ENCODE measurements at regions not wholly inside any gene's neighbourhood (a gene's known extent, or its start where the extent isn't known, plus 50 kb on each side); places are given as distances from the start of the nearest gene placed in this dataset.

DNA sequence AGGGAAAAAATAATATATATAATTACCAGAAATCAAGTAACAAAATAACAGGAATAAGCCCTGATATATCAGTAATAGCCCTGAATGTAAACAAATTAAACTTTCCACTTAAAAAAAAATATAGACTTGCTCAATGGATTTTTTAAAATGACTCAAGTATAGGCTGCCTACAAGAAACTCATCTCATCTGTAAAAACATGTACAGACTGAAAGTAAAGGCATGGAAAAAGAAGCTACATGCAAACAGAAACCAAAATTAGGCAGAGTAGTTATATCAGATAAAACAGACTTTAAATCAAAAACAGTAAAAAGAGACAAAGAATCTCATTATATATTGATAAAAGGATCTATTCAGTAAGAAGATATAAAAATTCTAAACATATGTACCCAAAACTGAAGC lies 82.4 kb upstream of the STT3B start:
- no peak for ATAC-seq
- H3K4me1 ChIP-seq: no peaks in the 10 kb centered on the region
- CTCF ChIA-PET: no interaction called here

More for the DNA sequence above, 82.4 kb upstream of the STT3B start:
- POLR2A ChIA-PET: interaction anchor here (1.0 kb wide), 1 partner anchor 82 kb away, joined by 3 read pairs; the partner anchor contains the start of gene STT3B
- FAIRE-seq (no peak), DNase-seq (ENCODE audit: low read depth in 1 of 2, low spot score in 1 of 2) (no peak)
- TF ChIP-seq, protein P1, sequence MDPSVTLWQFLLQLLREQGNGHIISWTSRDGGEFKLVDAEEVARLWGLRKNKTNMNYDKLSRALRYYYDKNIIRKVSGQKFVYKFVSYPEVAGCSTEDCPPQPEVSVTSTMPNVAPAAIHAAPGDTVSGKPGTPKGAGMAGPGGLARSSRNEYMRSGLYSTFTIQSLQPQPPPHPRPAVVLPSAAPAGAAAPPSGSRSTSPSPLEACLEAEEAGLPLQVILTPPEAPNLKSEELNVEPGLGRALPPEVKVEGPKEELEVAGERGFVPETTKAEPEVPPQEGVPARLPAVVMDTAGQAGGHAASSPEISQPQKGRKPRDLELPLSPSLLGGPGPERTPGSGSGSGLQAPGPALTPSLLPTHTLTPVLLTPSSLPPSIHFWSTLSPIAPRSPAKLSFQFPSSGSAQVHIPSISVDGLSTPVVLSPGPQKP (IDR thresholded peaks at IDR 0.05; ENCODE audit: low read depth, low read length): no peak
- no peak for TF ChIP-seq RCOR1 (IDR thresholded peaks at IDR 0.05; ENCODE audit: low read depth, low read length)
- TF ChIP-seq SREBF2 (IDR thresholded peaks at IDR 0.05): no peak
- TF ChIP-seq MAZ (IDR thresholded peaks at IDR 0.05; ENCODE audit: borderline replicate concordance, low read depth, low read length): no peak
- no peak for TF ChIP-seq ZC3H11A (IDR thresholded peaks at IDR 0.05)
- no peak for TF ChIP-seq E2F6 (IDR thresholded peaks at IDR 0.05; ENCODE audit: borderline replicate concordance, low read depth)
- no peak for TF ChIP-seq RNF2 (IDR thresholded peaks at IDR 0.05; ENCODE audit: borderline replicate concordance, low read depth)
- TF ChIP-seq, protein P2, sequence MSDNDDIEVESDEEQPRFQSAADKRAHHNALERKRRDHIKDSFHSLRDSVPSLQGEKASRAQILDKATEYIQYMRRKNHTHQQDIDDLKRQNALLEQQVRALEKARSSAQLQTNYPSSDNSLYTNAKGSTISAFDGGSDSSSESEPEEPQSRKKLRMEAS (IDR thresholded peaks at IDR 0.05): no peak
- no peak for TF ChIP-seq RFX5 (IDR thresholded peaks at IDR 0.05)
- TF ChIP-seq HEYL (CRISPR knock-in tag; IDR thresholded peaks at IDR 0.05): no peak
- TF ChIP-seq, protein P3, sequence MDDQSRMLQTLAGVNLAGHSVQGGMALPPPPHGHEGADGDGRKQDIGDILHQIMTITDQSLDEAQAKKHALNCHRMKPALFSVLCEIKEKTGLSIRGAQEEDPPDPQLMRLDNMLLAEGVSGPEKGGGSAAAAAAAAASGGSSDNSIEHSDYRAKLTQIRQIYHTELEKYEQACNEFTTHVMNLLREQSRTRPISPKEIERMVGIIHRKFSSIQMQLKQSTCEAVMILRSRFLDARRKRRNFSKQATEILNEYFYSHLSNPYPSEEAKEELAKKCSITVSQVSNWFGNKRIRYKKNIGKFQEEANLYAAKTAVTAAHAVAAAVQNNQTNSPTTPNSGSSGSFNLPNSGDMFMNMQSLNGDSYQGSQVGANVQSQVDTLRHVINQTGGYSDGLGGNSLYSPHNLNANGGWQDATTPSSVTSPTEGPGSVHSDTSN (IDR thresholded peaks at IDR 0.05): no peak
- no peak for TF ChIP-seq REST (IDR thresholded peaks at IDR 0.05)
- TF ChIP-seq CEBPB (IDR thresholded peaks at IDR 0.05): no peak
- no peak for TF ChIP-seq MYC (IDR thresholded peaks at IDR 0.05; ENCODE audit: borderline replicate concordance, low read length)
- no peak for TF ChIP-seq POLR2A (IDR thresholded peaks at IDR 0.05; ENCODE audit: low read length)
- no peak for TF ChIP-seq NR3C1 (IDR thresholded peaks at IDR 0.05)
- TF ChIP-seq HMGXB4 (CRISPR knock-in tag; IDR thresholded peaks at IDR 0.05; ENCODE audit: borderline replicate concordance): no peak
- TF ChIP-seq CTCF (IDR thresholded peaks at IDR 0.05): no peak
- Histone ChIP-seq H3K4me2 (no peak overlapping the region), H3K4me3 (no peak overlapping the region), H3K9me3 (no peaks in the 10 kb centered on the region), H3K27ac (no peak overlapping the region)

All from A549 (cell line).